B cell (primary cell): ENCODE measurements at regions not wholly inside any gene's neighbourhood (a gene's known extent, or its start where the extent isn't known, plus 50 kb on each side); places are given as distances from the start of the nearest gene placed in this dataset.
A peak's percentile ranks its signal among the peaks of the same experiment; 100 is the strongest.

Experiments
- ATAC-seq: fragments of 200-7000 bp; cut with Tn5 transposase; one replicate; pipeline ENCODE4 v1.10.0; 2021; ENCODE audit warnings: low read depth, mild to moderate bottlenecking, moderate number of reproducible peaks, moderate library complexity
- CTCF ChIA-PET: fragments of 350-600 bp; sonication (Branson Sonifier 250); formaldehyde crosslinking; loops from one replicate; lab custom pipeline; 2021; ENCODE audit warnings: antibody characterized with exemption, inconsistent platforms; lab: Charles Lee
- POLR2A ChIA-PET: fragments of 350-600 bp; sonication (Branson Sonifier 250); formaldehyde crosslinking; loops from one replicate; lab custom pipeline; 2021; ENCODE audit warnings: antibody characterized with exemption; lab: Charles Lee
- DNase-seq: peaks from one replicate; pipeline ENCODE4 v3.0.0; 2013
- H2AFZ ChIP-seq: 2 replicates; pipeline ENCODE4 v1.6.1; 2012; ENCODE audit warnings: mild to moderate bottlenecking, low read depth, low read length; ENCODE audit not compliant: insufficient read depth, poor library complexity, severe bottlenecking
- H3K27ac ChIP-seq, 2 donors: 1 replicate in 1 of 2; 2 replicates in 1 of 2; pipeline ENCODE4 v1.5.1; 2012 to 2013; ENCODE audit warnings: low read length in 2 of 2, mild to moderate bottlenecking in 2 of 2, moderate library complexity in 1 of 2
- H3K27me3 ChIP-seq, 4 experiments: fragments of 200-600 bp in 1 of 4; sonication (generic) in 1 of 4; replicated peaks in 1 of 4; 1 replicate in 2 of 4; 2 replicates in 2 of 4; pipeline versions ENCODE4 v1.6.1 to v1.7.0; 2013 to 2016; ENCODE audit warnings: low read length in 3 of 4, mild to moderate bottlenecking in 2 of 4, mixed read lengths in 1 of 4, moderate library complexity in 1 of 4; ENCODE audit not compliant: insufficient read depth in 4 of 4, control insufficient read depth in 3 of 4; ENCODE audit errors: control extremely low read depth in 1 of 4
- H3K36me3 ChIP-seq, 2 experiments: replicated peaks in 1 of 2; 1 replicate in 1 of 2; 2 replicates in 1 of 2; pipeline versions ENCODE4 v1.6.1 to v1.7.1; 2013; ENCODE audit warnings: low read length in 1 of 2; ENCODE audit not compliant: insufficient read depth in 2 of 2, control insufficient read depth in 1 of 2; ENCODE audit errors: control extremely low read depth in 1 of 2, extremely low read depth in 1 of 2
- H3K4me1 ChIP-seq, 2 donors: fragments of 200-600 bp in 1 of 2; sonication (generic) in 1 of 2; 1 replicate in 1 of 2; 2 replicates in 1 of 2; pipeline versions ENCODE4 v1.5.1 to v1.6.1; 2013 to 2017; ENCODE audit warnings: low read length in 2 of 2; ENCODE audit not compliant: control insufficient read depth in 2 of 2, insufficient read depth in 2 of 2
- H3K4me2 ChIP-seq: replicated peaks from 2 replicates; pipeline ENCODE3; 2012; ENCODE audit warnings: mild to moderate bottlenecking, low read depth, low read length; ENCODE audit not compliant: poor library complexity, severe bottlenecking
- H3K4me3 ChIP-seq, 5 experiments: fragments of 200-600 bp in 1 of 5; sonication (generic) in 1 of 5; 1 replicate in 3 of 5; 2 replicates in 2 of 5; pipeline versions ENCODE4 v1.5.1 to v1.7.0; 2011 to 2016; ENCODE audit warnings: low read length in 4 of 5, mild to moderate bottlenecking in 4 of 5, low read depth in 2 of 5, control low read depth in 1 of 5, moderate library complexity in 1 of 5; ENCODE audit not compliant: insufficient read depth in 1 of 5; ENCODE audit errors: control extremely low read depth in 1 of 5, extremely low read depth in 1 of 5
- H3K79me2 ChIP-seq: fragments of 200-600 bp; sonication (generic); one replicate; pipeline ENCODE4 v1.6.0; 2016; ENCODE audit warnings: low read length; ENCODE audit not compliant: control insufficient read depth, insufficient read depth
- H3K9ac ChIP-seq: fragments of 200-600 bp; sonication (generic); 2 replicates; pipeline ENCODE4 v1.6.1; 2017; ENCODE audit warnings: mild to moderate bottlenecking, low read length, moderate library complexity
- H3K9me3 ChIP-seq, 3 donors: one replicate each; pipeline versions ENCODE4 v1.6.1 to v1.7.1; 2013; ENCODE audit warnings: low read length in 2 of 3; ENCODE audit not compliant: control insufficient read depth in 2 of 3, insufficient read depth in 1 of 3; ENCODE audit errors: control extremely low read depth in 1 of 3
- H4K20me1 ChIP-seq: 2 replicates; pipeline ENCODE4 v1.6.0; 2012; ENCODE audit warnings: mild to moderate bottlenecking, low read length; ENCODE audit not compliant: insufficient read depth, control insufficient read depth, poor library complexity, severe bottlenecking
- H3K27ac Mint-ChIP-seq: one replicate; pipeline ENCODE4 v1.8.0; 2021; ENCODE audit warnings: mixed read lengths
- H3K27me3 Mint-ChIP-seq: one replicate; pipeline ENCODE4 v1.8.0; 2021; ENCODE audit warnings: mixed read lengths
- H3K4me1 Mint-ChIP-seq: one replicate; pipeline ENCODE4 v1.8.0; 2021; ENCODE audit warnings: mixed read lengths
- H3K4me3 Mint-ChIP-seq: one replicate; pipeline ENCODE4 v1.8.0; 2021; ENCODE audit warnings: mixed read lengths
- H3K9me3 Mint-ChIP-seq: one replicate; pipeline ENCODE4 v1.8.0; 2022; ENCODE audit warnings: mixed read lengths; ENCODE audit not compliant: insufficient read depth
- CTCF ChIP-seq: fragments of 200-600 bp; IDR thresholded peaks from one replicate; pipeline ENCODE4 v1.8.0; 2022; ENCODE audit warnings: antibody characterized with exemption, mild to moderate bottlenecking
- EZH2 ChIP-seq: IDR thresholded peaks from 2 replicates; pipeline ENCODE4 v1.6.1; 2012; ENCODE audit warnings: borderline replicate concordance, low read depth, mild to moderate bottlenecking, moderate library complexity, low read length; ENCODE audit not compliant: insufficient read depth, poor library complexity, severe bottlenecking
- WGBS: methylation state at CpG from one replicate; pipeline ENCODE4 v1.1.5; 2013; ENCODE audit warnings: missing lambda C conversion rate; ENCODE audit not compliant: insufficient coverage; 5-methylcytosine and 5-hydroxymethylcytosine counted together
- intact Hi-C: fragments of 100-400 bp; cut with micrococcal nuclease; formaldehyde crosslinking; loops from one replicate; pipeline ENCODE4 v1.10.0; 2022

GRCh38 chr1:56424744-56425493 lies 154.4 kb downstream of the PLPP3 start:
- H3K27me3 Mint-ChIP-seq: no peaks in the 10 kb centered on the region
- ChIA-PET POLR2A (no interaction called here), CTCF (interaction anchor here (0.8 to 1.5 kb wide), 6 partner anchors 8 to 1211 kb away, joined by 3 to 6 read pairs (median 4); no protein-coding TSS in a partner anchor)
- H3K9ac ChIP-seq: peak overlapping the region; percentile 29
- no peaks in the 10 kb centered on the region for H3K27me3 ChIP-seq
- peak overlapping the region; percentile 68 for H3K4me3 Mint-ChIP-seq
- H3K9me3 Mint-ChIP-seq: no peaks in the 10 kb centered on the region
- peaks cover 44 to 47% of the 10 kb centered on the region in 2 donors for H3K4me1 ChIP-seq
- peak overlapping the region; percentile 15 for H2AFZ ChIP-seq
- no peaks in the 10 kb centered on the region for H3K9me3 ChIP-seq
- H3K27ac Mint-ChIP-seq: peak overlapping the region; percentile 87
- intact Hi-C loops: loop anchor here (5.0 kb wide), 1 partner anchor 152 kb away; the partner anchor contains the start of gene PLPP3
- DNase-seq: peak; percentile 81
- H3K4me2 ChIP-seq: peak overlapping the region; percentile 63
- H4K20me1 ChIP-seq: no peaks in the 10 kb centered on the region
- H3K4me1 Mint-ChIP-seq: peaks cover 46% of the 10 kb centered on the region
- peak overlapping the region in 1 of 5 experiments; percentile 31 for H3K4me3 ChIP-seq
- peak overlapping the region; percentile 43 to 63 for H3K27ac ChIP-seq
- no peaks in the 10 kb centered on the region for H3K36me3 ChIP-seq
- 23% methylated on average over 2 of the region's 6 CpGs for WGBS
- peak; percentile 99 for ATAC-seq
- H3K79me2 ChIP-seq: no peaks in the 10 kb centered on the region
- TF ChIP-seq CTCF: no peak
- TF ChIP-seq EZH2: no peak

- Histone ChIP-seq H3K9ac (no peak overlapping the region), H3K36me3 (no peaks in the 10 kb centered on the region), H3K4me3 (no peak overlapping the region), H2AFZ (no peak overlapping the region), H4K20me1 (no peaks in the 10 kb centered on the region), H3K4me2 (peak overlapping the region; percentile 8), H3K79me2 (no peaks in the 10 kb centered on the region), H3K27me3 (no peaks in the 10 kb centered on the region), H3K27ac (no peak overlapping the region), H3K9me3 (no peaks in the 10 kb centered on the region), H3K4me1 (peaks cover 40 to 41% of the 10 kb centered on the region in 2 donors)
- ChIA-PET POLR2A (no interaction called here), CTCF (interaction anchor here (0.8 to 1.4 kb wide), 2 partner anchors 17 to 1210 kb away, joined by 3 to 4 read pairs; no protein-coding TSS in a partner anchor)
- no peak overlapping the region for H3K27ac Mint-ChIP-seq
- TF ChIP-seq EZH2: no peak
- no peak for TF ChIP-seq CTCF
- ATAC-seq (no peak), DNase-seq (no peak)
- intact Hi-C loops: loop anchor here (5.0 kb wide), 1 partner anchor 154 kb away; the partner anchor contains the start of gene PLPP3
- peaks cover 41% of the 10 kb centered on the region for H3K4me1 Mint-ChIP-seq
- H3K4me3 Mint-ChIP-seq: peak overlapping the region; percentile 33
- no peaks in the 10 kb centered on the region for H3K27me3 Mint-ChIP-seq
- WGBS: 92% methylated on average over 1 of the region's 4 CpGs
- H3K9me3 Mint-ChIP-seq: no peaks in the 10 kb centered on the region
These were observed 155.6 kb downstream of the PLPP3 start for GRCh38 chr1:56423716-56424115.
